HepG2 (cell line): ENCODE measurements at regions not wholly inside any gene's neighbourhood (a gene's known extent, or its start where the extent isn't known, plus 50 kb on each side); places are given as distances from the start of the nearest gene placed in this dataset.

Experiments used
- ATAC-seq: fragments of 200-7000 bp; cut with Tn5 transposase; 3 replicates; pipeline ENCODE4 v1.9.1; 2020; ENCODE audit warnings: mild to moderate bottlenecking, moderate library complexity
- BruUV-seq: library from RNA; stranded (reverse); fragments of 400-500 nt; replicated peaks from 2 replicates; lab custom pipeline; 2021; lab: Mats Ljungman, UMichigan
- CTCF ChIA-PET: fragments of 300-600 bp; formaldehyde crosslinking; extraction: SDS; loops from one replicate; lab custom pipeline; 2021; ENCODE audit warnings: low total read pairs, inconsistent platforms, low intra/inter-chr PET ratio; lab: Yijun Ruan, JAX
- POLR2A ChIA-PET: fragments of 350-600 bp; sonication (Branson Sonifier 250); formaldehyde crosslinking; loops from one replicate; lab custom pipeline; 2020; ENCODE audit warnings: antibody characterized with exemption, inconsistent platforms; lab: Yijun Ruan, JAX
- DNase-seq: peaks from one replicate; pipeline ENCODE4 v3.0.0-alpha.2; 2015; ENCODE audit warnings: low spot score
- FAIRE-seq: peaks from 3 replicates; lab custom pipeline; 2011; peaks lifted over from hg19 to GRCh38; lab: Jason Lieb, UNC
- H2AFZ ChIP-seq: one replicate; pipeline ENCODE4 v1.6.1; 2011; ENCODE audit warnings: low read length, inconsistent platforms
- H3K27ac ChIP-seq: fragments of 300-600 bp; 3 replicates; pipeline ENCODE4 v1.8.0; 2011; ENCODE audit warnings: mixed run types, mild to moderate bottlenecking, mixed read lengths, low read length, inconsistent platforms; ENCODE audit not compliant: insufficient read depth; ENCODE audit errors: extremely low read length
- H3K27me3 ChIP-seq, 2 experiments: fragments of 200-600 bp in 1 of 2; 2 replicates in 1 of 2; 3 replicates in 1 of 2; pipeline versions ENCODE4 v1.6.0 to v1.8.0; 2011; ENCODE audit warnings: low read length in 2 of 2, mild to moderate bottlenecking in 2 of 2, moderate library complexity in 2 of 2, inconsistent platforms in 1 of 2; ENCODE audit not compliant: insufficient read depth in 2 of 2, control insufficient read depth in 1 of 2
- H3K36me3 ChIP-seq, 2 experiments: fragments of 200-600 bp in 1 of 2; replicated peaks in 1 of 2; 2 replicates in 1 of 2; 3 replicates in 1 of 2; pipeline versions ENCODE4 v1.5.1 to v1.8.0; 2011; ENCODE audit warnings: low read length in 2 of 2, inconsistent platforms in 1 of 2; ENCODE audit not compliant: insufficient read depth in 2 of 2, control insufficient read depth in 1 of 2
- H3K4me1 ChIP-seq: 2 replicates; pipeline ENCODE4 v1.5.1; 2012; ENCODE audit warnings: low read length, inconsistent platforms; ENCODE audit not compliant: insufficient read depth
- H3K4me2 ChIP-seq: 2 replicates; pipeline ENCODE4 v1.6.0; 2011; ENCODE audit warnings: low read depth, low read length, inconsistent platforms
- H3K4me3 ChIP-seq, 3 experiments: fragments of 200-600 bp in 1 of 3; sonication (generic), shearing (Covaris generic) in 1 of 3; replicated peaks in 1 of 3; 2 replicates each; pipeline ENCODE4 v1.5.1; 2011 to 2016; ENCODE audit warnings: low read length in 3 of 3, inconsistent platforms in 2 of 3, low read depth in 2 of 3, mild to moderate bottlenecking in 2 of 3, control low read depth in 1 of 3, mixed read lengths in 1 of 3; ENCODE audit not compliant: insufficient read depth in 1 of 3
- H3K79me2 ChIP-seq: one replicate; pipeline ENCODE4 v1.6.1; 2011; ENCODE audit warnings: low read length, inconsistent platforms; ENCODE audit not compliant: insufficient read depth
- H3K9ac ChIP-seq: 2 replicates; pipeline ENCODE4 v1.6.0; 2011; ENCODE audit warnings: mild to moderate bottlenecking, low read depth, low read length, inconsistent platforms; ENCODE audit not compliant: insufficient read depth
- H3K9me3 ChIP-seq: 2 replicates; pipeline ENCODE4 v1.5.1; 2012; ENCODE audit warnings: mild to moderate bottlenecking, low read length
- H4K20me1 ChIP-seq: 2 replicates; pipeline ENCODE4 v1.6.0; 2011; ENCODE audit warnings: inconsistent platforms, mild to moderate bottlenecking, low read length, moderate library complexity; ENCODE audit not compliant: insufficient read depth
- AHR ChIP-seq: IDR thresholded peaks from 2 replicates; pipeline ENCODE4 v1.6.1; 2018; ENCODE audit warnings: missing genetic modification reagents, missing compliant biosample characterization
- ARHGAP35 ChIP-seq: sonication (generic); formaldehyde crosslinking; IDR thresholded peaks from 2 replicates; pipeline ENCODE4 v1.9.0; 2022; ENCODE audit warnings: mild to moderate bottlenecking, inconsistent platforms, moderate library complexity, missing genetic modification reagents, borderline replicate concordance
- BRCA1 ChIP-seq: sonication (generic); formaldehyde crosslinking; IDR thresholded peaks from 2 replicates; pipeline ENCODE4 v1.4.0; 2020; ENCODE audit warnings: missing genetic modification reagents
- GLI4 ChIP-seq: sonication (generic); formaldehyde crosslinking; IDR thresholded peaks from 2 replicates; pipeline ENCODE4 v1.5.1; 2020; ENCODE audit warnings: missing genetic modification reagents, mild to moderate bottlenecking, moderate library complexity, borderline replicate concordance
- HDAC6 ChIP-seq: fragments of 200-600 bp; sonication (generic); IDR thresholded peaks from 2 replicates; pipeline ENCODE4 v1.7.0; 2017; ENCODE audit warnings: mild to moderate bottlenecking, antibody characterized with exemption, low read length, low read depth
- MYNN ChIP-seq: sonication (generic); formaldehyde crosslinking; IDR thresholded peaks from 2 replicates; pipeline ENCODE4 v1.4.0; 2020; ENCODE audit warnings: mild to moderate bottlenecking, low read depth, missing genetic modification reagents
- PLSCR1 ChIP-seq: sonication (generic); formaldehyde crosslinking; IDR thresholded peaks from 2 replicates; pipeline ENCODE4 v1.5.0; 2020; ENCODE audit warnings: missing genetic modification reagents, mild to moderate bottlenecking, borderline replicate concordance
- POLR2AphosphoS2 ChIP-seq: IDR thresholded peaks from 2 replicates; pipeline ENCODE4 v1.6.1; 2011; ENCODE audit warnings: low read depth, low read length, improper control_type of control experiment
- SNRNP70 ChIP-seq: fragments of 200-400 bp; formaldehyde crosslinking; IDR thresholded peaks from 2 replicates; pipeline ENCODE4 v1.6.1; 2017; ENCODE audit warnings: mild to moderate bottlenecking, low read depth, low read length, moderate library complexity
- SOX6 ChIP-seq, 2 experiments: fragments of 450-650 bp in 1 of 2; sonication (generic) in 1 of 2; formaldehyde crosslinking in 1 of 2; IDR thresholded peaks; 2 replicates each; pipeline versions ENCODE4 v1.4.0 to v1.6.1; 2017 to 2020; ENCODE audit warnings: antibody characterized with exemption in 1 of 2, mild to moderate bottlenecking in 1 of 2, missing genetic modification reagents in 1 of 2
- SUZ12 ChIP-seq: fragments of 150-350 bp; IDR thresholded peaks from 2 replicates; pipeline ENCODE4 v1.6.1; 2014; ENCODE audit warnings: low read depth, low read length
- TBX3 ChIP-seq: fragments of 450-650 bp; IDR thresholded peaks from 2 replicates; pipeline ENCODE4 v1.6.1; 2017; ENCODE audit warnings: antibody characterized with exemption, mild to moderate bottlenecking, inconsistent platforms, borderline replicate concordance
- ZBTB1 ChIP-seq: sonication (generic); formaldehyde crosslinking; IDR thresholded peaks from 2 replicates; pipeline ENCODE4 v1.4.0; 2020; ENCODE audit warnings: missing genetic modification reagents, borderline replicate concordance
- ZBTB21 ChIP-seq: sonication (generic); formaldehyde crosslinking; IDR thresholded peaks from 2 replicates; pipeline ENCODE4 v1.4.0; 2020; ENCODE audit warnings: missing genetic modification reagents
- ZNF780A ChIP-seq: sonication (generic); formaldehyde crosslinking; IDR thresholded peaks from 2 replicates; pipeline ENCODE4 v1.8.0; 2022; ENCODE audit warnings: mild to moderate bottlenecking, missing genetic modification reagents, moderate library complexity
- ZNF816 ChIP-seq: sonication (generic); formaldehyde crosslinking; IDR thresholded peaks from 2 replicates; pipeline ENCODE4 v1.8.0; 2022; ENCODE audit warnings: missing genetic modification reagents, mild to moderate bottlenecking, borderline replicate concordance
- ZNF839 ChIP-seq: sonication (generic); formaldehyde crosslinking; IDR thresholded peaks from 2 replicates; pipeline ENCODE4 v1.4.0; 2020; ENCODE audit warnings: missing genetic modification reagents, mild to moderate bottlenecking, borderline replicate concordance
- WGBS: methylation state at CpG from one replicate; pipeline ENCODE4 v1.1.6; 2017; ENCODE audit warnings: low lambda C conversion rate; 5-methylcytosine and 5-hydroxymethylcytosine counted together
- in situ Hi-C: cut with HindIII; loops from 2 replicates; pipeline ENCODE4 v1.10.0; 2017; ENCODE audit warnings: low pct_unique_long_range_greater_than_20kb; ENCODE audit not compliant: extremely low pct_ligation_motif_present
- intact Hi-C: fragments of 100-400 bp; cut with micrococcal nuclease; formaldehyde crosslinking; loops from one replicate; pipeline ENCODE4 v1.10.0; 2022; ENCODE audit not compliant: unreplicated experiment
- TF ChIP-seq, protein P1 (sequence below): sonication (generic); formaldehyde crosslinking; IDR thresholded peaks from 2 replicates; pipeline ENCODE4 v1.5.1; 2020; ENCODE audit warnings: mild to moderate bottlenecking, missing genetic modification reagents, borderline replicate concordance
- TF ChIP-seq, protein P2 (sequence below): sonication (generic); formaldehyde crosslinking; IDR thresholded peaks from 2 replicates; pipeline ENCODE4 v1.5.0; 2020; ENCODE audit warnings: missing genetic modification reagents

DNA sequence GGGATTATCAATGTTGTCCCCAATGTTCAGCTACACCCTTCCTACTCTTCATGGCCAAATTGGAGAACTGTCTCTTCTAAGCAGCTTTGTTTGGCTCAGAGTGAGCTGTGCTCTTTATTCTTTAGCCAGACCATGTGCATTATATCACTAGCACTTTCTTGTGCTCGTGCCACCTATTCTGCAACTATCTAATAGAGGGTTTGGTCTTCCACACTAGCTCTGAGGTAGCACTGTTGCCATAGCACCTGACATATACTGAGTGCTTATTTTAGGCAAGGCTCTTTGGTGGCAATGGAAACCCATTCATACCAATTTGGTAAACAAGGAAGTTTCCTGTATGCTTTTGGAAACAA lies 394.3 kb upstream of the C2CD4B start:
- no TSS peak for BruUV-seq
- intact Hi-C loops (no loop called here), in situ Hi-C loops (no loop called here)
- no peaks in the 10 kb centered on the region for H3K79me2 ChIP-seq
- ATAC-seq (no peak), FAIRE-seq (no peak), DNase-seq (no peak)
- peaks cover 24% of the 10 kb centered on the region for H3K4me1 ChIP-seq
- ChIA-PET CTCF (no interaction called here), POLR2A (no interaction called here)
- H3K9ac ChIP-seq = no peak overlapping the region
- no peak overlapping the region for H3K4me3 ChIP-seq
- H4K20me1 ChIP-seq = 0 out of 2 replicates have a peak, but pooled peaks cover 6% of the 10 kb centered on the region
- H3K27me3 ChIP-seq = no peaks in the 10 kb centered on the region
- H2AFZ ChIP-seq = no peak overlapping the region
- H3K9me3 ChIP-seq = no peaks in the 10 kb centered on the region
- H3K27ac ChIP-seq = no peak overlapping the region
- no peak overlapping the region for H3K4me2 ChIP-seq
- H3K36me3 ChIP-seq = no peaks in the 10 kb centered on the region
- WGBS = 85% methylated on average over 1 of the region's 1 CpG
- no peak for TF ChIP-seq SOX6 (IDR thresholded peaks at IDR 0.05)
- TF ChIP-seq SOX6 (CRISPR knock-in tag; IDR thresholded peaks at IDR 0.05) = no peak
- no peak for TF ChIP-seq MYNN (CRISPR knock-in tag)
- no peak for TF ChIP-seq ZBTB21 (CRISPR knock-in tag)
- TF ChIP-seq, protein P1, sequence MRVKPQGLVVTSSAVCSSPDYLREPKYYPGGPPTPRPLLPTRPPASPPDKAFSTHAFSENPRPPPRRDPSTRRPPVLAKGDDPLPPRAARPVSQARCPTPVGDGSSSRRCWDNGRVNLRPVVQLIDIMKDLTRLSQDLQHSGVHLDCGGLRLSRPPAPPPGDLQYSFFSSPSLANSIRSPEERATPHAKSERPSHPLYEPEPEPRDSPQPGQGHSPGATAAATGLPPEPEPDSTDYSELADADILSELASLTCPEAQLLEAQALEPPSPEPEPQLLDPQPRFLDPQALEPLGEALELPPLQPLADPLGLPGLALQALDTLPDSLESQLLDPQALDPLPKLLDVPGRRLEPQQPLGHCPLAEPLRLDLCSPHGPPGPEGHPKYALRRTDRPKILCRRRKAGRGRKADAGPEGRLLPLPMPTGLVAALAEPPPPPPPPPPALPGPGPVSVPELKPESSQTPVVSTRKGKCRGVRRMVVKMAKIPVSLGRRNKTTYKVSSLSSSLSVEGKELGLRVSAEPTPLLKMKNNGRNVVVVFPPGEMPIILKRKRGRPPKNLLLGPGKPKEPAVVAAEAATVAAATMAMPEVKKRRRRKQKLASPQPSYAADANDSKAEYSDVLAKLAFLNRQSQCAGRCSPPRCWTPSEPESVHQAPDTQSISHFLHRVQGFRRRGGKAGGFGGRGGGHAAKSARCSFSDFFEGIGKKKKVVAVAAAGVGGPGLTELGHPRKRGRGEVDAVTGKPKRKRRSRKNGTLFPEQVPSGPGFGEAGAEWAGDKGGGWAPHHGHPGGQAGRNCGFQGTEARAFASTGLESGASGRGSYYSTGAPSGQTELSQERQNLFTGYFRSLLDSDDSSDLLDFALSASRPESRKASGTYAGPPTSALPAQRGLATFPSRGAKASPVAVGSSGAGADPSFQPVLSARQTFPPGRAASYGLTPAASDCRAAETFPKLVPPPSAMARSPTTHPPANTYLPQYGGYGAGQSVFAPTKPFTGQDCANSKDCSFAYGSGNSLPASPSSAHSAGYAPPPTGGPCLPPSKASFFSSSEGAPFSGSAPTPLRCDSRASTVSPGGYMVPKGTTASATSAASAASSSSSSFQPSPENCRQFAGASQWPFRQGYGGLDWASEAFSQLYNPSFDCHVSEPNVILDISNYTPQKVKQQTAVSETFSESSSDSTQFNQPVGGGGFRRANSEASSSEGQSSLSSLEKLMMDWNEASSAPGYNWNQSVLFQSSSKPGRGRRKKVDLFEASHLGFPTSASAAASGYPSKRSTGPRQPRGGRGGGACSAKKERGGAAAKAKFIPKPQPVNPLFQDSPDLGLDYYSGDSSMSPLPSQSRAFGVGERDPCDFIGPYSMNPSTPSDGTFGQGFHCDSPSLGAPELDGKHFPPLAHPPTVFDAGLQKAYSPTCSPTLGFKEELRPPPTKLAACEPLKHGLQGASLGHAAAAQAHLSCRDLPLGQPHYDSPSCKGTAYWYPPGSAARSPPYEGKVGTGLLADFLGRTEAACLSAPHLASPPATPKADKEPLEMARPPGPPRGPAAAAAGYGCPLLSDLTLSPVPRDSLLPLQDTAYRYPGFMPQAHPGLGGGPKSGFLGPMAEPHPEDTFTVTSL (CRISPR knock-in tag) = no peak
- TF ChIP-seq ZNF839 (CRISPR knock-in tag) = no peak
- no peak for TF ChIP-seq ARHGAP35 (CRISPR knock-in tag)
- no peak for TF ChIP-seq HDAC6
- TF ChIP-seq TBX3 = no peak
- TF ChIP-seq BRCA1 (CRISPR knock-in tag) = no peak
- TF ChIP-seq POLR2AphosphoS2 = no peak
- TF ChIP-seq SNRNP70 = no peak
- TF ChIP-seq AHR (CRISPR knock-in tag) = no peak
- no peak for TF ChIP-seq PLSCR1 (CRISPR knock-in tag)
- no peak for TF ChIP-seq ZNF816 (CRISPR knock-in tag)
- TF ChIP-seq GLI4 (CRISPR knock-in tag) = no peak
- TF ChIP-seq, protein P2, sequence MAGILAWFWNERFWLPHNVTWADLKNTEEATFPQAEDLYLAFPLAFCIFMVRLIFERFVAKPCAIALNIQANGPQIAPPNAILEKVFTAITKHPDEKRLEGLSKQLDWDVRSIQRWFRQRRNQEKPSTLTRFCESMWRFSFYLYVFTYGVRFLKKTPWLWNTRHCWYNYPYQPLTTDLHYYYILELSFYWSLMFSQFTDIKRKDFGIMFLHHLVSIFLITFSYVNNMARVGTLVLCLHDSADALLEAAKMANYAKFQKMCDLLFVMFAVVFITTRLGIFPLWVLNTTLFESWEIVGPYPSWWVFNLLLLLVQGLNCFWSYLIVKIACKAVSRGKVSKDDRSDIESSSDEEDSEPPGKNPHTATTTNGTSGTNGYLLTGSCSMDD (CRISPR knock-in tag) = no peak
- no peak for TF ChIP-seq SUZ12
- no peak for TF ChIP-seq ZBTB1 (CRISPR knock-in tag)
- TF ChIP-seq ZNF780A = no peak
